OCI-LY1 (cell line): ENCODE measurements at regions not wholly inside any gene's neighbourhood (a gene's known extent, or its start where the extent isn't known, plus 50 kb on each side); places are given as distances from the start of the nearest gene placed in this dataset.

Experiments used
- CTCF ChIP-seq: fragments of 200-600 bp; sonication (generic), shearing (Covaris generic); IDR thresholded peaks from 2 replicates; pipeline ENCODE4 v1.5.1; 2017; ENCODE audit warnings: mild to moderate bottlenecking, antibody characterized with exemption, low read length, moderate library complexity, mixed read lengths
- EZH2 ChIP-seq: fragments of 200-600 bp; sonication (generic), shearing (Covaris generic); IDR thresholded peaks from 2 replicates; pipeline ENCODE4 v1.8.0; 2017; ENCODE audit warnings: borderline replicate concordance, mixed run types, mild to moderate bottlenecking, antibody characterized with exemption, low read length, moderate library complexity, mixed read lengths

DNA sequence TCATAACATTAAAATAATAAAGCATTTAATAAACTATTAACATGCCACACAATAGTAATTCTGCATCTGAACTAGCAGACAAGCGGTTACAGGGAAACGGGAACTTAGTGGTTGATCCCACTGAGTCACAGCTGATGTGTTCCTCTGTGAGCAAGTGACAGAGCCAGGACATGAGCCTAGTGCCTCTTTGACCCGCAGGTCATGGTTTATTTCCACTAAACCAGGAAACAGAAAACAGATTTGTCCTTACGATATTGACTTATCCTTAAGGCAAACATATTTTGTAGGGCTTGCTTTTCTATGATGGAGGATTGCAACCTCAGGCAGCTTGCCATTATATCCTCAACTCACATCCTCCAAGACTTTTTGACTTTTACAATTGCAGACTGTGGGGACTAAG is 987.3 kb downstream of the CCSER2 start:
- TF ChIP-seq CTCF (no peak), EZH2 (no peak)
